HG03196 (cell line): ENCODE measurements at regions not wholly inside any gene's neighbourhood (a gene's known extent, or its start where the extent isn't known, plus 50 kb on each side); places are given as distances from the start of the nearest gene placed in this dataset.

Source experiments
- ATAC-seq: cut with Tn5 transposase; IDR thresholded peaks from one replicate; pipeline ENCODE4 v1.9.1; 2021; ENCODE audit not compliant: unreplicated experiment

DNA sequence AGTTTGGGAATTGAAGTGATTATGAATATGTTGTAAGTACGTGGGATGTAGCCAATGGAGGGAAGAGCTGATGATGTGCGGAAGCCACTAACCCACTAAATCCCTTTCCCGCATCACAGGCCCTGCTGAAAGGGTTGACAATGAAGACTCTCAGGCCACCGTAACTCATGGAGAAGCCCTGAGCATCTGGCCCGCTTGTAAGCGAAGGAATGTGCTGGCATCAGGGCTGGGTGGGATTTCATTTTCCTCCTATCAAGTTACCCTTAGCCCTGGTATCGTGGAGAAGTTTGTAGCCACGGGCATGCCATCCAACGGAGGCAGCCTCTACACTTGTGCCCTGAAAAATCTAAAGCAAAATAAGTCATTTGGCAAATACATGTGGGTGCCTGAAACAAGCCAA lies 355.0 kb downstream of the CDH26 start:
- ATAC-seq = no peak

- no peak for ATAC-seq
Measured at GRCh38 chr20:60313614-60314013, 355.4 kb downstream of the CDH26 start.

DNA sequence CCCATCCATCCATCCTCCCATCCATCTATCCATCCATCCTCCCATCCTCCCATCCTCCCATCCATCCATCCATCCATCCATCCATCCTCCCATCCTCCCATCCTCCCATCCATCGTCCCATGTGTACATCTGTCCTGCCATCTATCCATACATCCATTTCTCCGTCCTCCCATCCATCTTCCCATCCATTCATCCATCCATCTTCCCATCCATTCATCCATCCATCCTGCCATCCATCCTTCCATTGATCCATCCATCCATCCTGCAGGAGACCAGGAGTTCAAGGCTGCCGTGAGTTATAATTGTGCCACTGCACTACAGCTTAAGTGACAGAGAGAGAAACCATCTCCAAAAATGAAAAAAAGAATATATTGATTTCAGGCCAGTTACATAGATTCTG lies 356.5 kb downstream of the CDH26 start:
- no peak for ATAC-seq

DNA sequence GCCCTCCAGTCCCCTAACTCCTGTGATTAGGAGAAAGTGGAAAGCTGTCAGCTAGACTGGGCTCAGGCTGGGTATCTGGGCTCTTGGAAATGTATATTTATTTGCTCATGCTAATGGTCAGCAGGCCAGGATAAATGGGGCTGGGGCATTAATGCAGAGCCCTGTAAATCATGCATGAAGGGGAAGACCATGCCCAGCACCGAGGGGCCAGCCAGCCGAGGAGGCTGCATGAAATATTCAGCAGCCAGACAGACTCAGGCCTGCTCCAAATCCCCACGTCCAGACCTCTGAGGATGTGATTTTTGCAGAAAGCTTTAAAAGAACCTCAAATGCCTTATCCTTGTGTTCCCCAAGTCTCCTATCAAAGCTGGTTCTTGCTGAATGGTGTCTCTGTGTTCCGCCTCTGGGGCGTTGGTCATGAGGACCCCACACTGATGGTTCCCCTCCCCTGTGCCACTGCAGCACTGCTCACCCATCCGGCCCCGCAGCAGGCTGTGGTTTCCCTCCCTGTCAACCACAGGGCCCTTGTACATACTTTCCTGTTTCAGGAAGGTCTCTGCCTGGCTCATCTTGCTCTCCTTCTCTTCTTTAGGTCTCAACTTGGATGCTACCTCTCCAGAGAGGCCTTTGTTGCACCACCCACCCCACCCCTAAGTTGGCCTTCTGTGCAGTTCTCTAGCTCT lies 358.4 kb downstream of the CDH26 start:
- no peak for ATAC-seq

DNA sequence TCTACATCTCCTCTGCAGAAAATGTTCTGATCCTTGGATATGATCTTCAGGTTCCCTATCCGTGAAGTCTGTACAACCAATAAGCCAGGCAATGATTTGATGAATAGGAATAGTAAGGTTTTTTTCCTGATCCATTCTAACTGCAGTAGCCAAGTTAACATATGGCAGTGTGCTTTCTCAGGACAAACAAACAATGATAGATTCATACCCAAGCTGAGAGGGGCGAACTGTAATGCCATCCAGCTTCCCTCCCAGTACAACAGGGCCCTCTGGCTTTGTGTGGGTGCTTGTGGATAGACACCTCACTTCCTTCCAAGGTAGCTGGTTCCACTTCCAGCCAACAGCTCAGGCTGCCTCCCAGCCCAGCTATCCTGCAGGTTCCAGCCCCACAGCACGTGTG lies 359.2 kb downstream of the CDH26 start:
- ATAC-seq = no peak

- no peak for ATAC-seq
Measured at GRCh38 chr20:60321601-60322000, 363.4 kb downstream of the CDH26 start.

DNA sequence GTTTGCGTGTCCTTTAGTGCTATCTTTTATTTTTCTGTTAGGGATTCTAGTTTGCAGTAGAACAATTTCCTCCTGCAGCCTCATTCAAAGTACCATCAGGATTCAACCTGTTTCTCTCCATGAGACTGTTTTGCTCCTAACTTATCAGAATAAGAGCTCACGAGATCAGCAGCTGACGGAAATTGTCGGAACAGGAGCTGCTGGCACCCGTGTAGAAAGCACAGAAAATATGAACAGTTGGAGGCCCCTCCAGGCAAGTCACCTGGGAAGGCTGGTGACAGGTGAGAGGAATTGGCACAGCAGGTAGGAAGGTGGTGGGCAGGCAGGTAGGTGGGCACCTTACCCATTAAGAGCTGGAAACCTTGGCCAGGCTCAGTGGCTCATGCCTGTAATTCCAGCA lies 368.6 kb downstream of the CDH26 start:
- no peak for ATAC-seq

GRCh38 chr20:60327971-60328660 lies 369.9 kb downstream of the CDH26 start:
- no peak for ATAC-seq

DNA sequence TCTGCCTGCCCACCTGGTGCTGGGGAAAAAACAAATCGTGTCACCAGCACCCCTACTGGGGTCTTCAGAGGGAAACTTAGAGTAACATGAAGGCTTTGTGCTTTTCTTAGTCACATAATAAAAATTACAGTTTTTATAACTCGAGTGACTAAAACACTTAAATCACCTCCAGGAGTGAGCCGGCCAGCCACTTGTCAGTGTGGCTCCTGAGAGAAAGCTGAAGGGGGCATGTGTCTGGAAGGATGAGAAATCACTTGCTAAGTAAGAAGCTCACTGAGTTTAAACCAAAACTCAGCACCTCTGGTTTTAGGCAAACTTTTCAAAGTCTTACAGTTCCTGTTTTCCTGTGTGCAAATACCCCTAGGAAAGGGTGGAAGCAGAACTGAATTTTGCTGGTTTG lies 372.2 kb downstream of the CDH26 start:
- no peak for ATAC-seq

GRCh38 chr20:60331688-60332300 lies 373.6 kb downstream of the CDH26 start:
- ATAC-seq = no peak

DNA sequence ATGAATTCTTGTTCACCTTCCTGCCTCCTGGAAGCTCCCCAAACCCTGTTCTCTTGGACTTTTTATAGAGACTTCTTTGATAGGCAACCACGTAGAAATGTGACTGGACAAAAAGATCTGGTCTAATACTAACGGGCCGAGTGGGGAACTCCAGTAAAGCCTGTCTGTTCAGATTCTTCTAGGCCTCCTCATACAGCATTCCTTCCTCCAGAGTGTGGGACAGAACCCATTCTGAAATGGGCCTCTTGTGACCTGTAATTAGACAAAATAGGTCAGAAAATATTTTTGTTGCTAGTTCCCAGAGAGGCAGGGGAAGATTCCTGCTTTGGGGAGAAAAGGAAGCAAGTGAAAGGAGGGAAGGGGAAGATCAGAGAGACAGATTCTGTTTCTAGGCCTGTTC lies 374.3 kb downstream of the CDH26 start:
- ATAC-seq = no peak

- ATAC-seq = no peak
Measured at GRCh38 chr20:60334911-60335310, 376.7 kb downstream of the CDH26 start.

- ATAC-seq = no peak
Measured at GRCh38 chr20:60338556-60338955, 380.3 kb downstream of the CDH26 start.

DNA sequence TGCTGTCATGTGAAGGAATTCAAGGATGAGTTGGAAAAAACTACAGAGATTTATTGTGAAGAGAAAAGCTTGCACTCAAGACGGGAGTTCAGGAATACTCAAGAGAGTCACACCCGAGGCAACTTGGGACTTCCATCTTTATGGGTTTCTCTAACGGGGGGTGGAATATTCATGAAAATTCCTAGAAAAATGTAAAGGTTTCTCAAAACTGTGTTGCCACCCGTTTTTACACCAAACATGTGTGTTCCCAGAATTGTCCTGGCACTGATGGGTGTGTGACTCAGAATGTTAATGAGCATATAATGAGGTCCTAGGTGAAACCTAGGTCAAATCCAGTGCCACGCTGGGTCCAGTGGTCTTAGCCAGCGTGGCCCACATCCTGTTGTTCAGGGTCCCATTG lies 381.5 kb downstream of the CDH26 start:
- no peak for ATAC-seq

DNA sequence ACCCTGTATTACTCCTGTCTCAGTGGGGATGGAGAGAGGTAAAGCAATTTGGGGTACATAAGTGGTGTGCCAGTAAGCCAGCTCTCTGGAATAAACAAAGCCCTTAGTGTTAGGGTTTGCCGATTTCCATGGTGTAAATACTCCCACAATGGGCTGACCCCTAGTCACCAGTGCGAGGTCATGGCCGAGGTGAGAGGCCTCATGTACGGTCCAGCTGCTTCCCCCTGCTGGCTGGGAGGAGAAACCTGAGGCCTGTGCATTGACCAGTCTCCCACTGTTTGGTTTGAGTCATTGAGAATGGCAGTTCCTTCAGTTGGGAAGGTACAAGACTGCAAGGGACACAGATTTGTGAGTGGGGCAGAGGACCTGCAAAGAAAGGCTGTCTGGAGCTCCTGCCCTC lies 382.0 kb downstream of the CDH26 start:
- no peak for ATAC-seq

DNA sequence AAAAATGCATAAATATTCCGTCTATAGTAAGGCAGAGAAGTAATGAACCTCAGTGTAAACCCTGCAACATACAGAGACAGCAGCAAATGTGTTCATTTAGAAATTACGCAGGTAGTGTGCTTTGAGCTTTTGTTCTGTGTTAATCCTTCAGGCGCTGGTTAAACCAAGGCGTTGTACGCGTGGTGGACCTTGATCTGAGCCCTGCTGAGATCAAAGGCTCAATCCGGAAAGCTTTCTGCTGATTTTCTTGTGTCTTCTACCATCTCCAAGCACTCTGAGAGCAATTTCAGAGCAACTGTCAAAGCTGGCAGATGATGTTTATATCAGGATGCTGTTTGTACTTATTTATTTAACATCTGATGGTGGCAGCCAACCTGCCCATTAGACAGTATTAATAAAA lies 382.8 kb downstream of the CDH26 start:
- no peak for ATAC-seq

DNA sequence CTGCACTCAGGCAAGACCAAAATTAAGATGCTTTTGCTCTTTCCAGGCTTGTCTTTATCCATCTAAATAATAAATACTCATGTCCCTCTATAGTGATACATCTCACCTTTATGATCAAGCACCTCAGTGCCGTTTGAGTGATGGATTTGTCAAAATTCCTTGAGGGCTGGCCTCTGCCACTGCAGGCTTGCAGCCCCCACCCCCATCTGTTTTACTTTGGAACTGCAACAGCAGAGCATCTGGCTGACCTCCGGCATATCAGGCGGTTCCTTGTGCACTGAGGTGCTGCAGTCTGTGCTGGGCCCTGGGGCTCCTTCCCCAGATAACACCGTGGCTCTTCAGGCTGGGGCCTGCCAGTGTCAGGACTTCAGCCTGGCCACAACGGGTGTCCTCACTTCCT lies 386.9 kb downstream of the CDH26 start:
- ATAC-seq = no peak

DNA sequence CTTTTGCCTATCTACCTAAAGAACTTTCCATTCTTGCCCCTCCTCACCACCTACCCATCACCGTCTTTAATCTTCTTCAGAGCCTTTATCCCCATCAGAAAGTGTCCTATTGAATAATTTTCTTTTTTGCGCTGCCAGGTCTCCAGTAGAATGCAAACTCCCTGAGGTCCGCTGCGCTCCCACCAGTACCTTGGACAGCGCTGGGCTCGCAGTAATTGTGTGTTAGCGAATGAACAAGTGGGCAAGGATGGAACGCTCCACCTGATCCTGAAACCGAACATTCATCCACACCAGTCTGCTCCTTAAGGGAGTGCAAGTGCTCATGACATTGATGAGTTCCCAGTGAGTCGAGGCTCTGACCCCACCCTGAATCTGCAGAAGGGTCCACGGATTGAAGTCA lies 391.2 kb downstream of the CDH26 start:
- no peak for ATAC-seq

- no peak for ATAC-seq
Measured at GRCh38 chr20:60352017-60352416, 393.8 kb downstream of the CDH26 start.

GRCh38 chr20:60352596-60352995 lies 394.4 kb downstream of the CDH26 start:
- no peak for ATAC-seq

DNA sequence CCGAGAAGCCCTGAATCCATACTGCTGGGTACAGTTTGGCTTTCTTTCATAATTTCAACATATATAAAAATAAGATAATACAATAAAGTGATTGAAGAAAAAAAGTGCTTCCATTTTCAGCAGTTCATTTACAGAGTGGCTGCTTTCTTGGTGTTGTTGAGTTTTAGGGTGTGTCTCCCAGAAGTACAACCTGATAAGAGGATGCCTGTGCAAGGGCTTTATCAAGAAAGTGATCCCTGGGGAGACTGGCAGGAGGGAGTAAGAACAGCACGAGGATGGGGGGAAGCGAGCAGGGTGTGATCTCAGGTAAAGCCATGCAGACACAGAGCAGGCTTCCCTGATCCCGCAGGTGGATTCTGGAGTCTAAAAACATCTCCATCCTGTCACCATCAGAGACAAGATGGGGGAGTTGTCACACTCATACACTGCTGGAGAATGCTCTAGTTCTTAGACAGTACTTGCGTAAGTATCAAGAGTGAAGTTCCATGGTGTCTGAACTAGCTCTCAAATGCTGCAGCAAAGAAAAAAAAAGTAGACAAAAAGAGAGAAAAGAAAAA lies 395.9 kb downstream of the CDH26 start:
- no peak for ATAC-seq

DNA sequence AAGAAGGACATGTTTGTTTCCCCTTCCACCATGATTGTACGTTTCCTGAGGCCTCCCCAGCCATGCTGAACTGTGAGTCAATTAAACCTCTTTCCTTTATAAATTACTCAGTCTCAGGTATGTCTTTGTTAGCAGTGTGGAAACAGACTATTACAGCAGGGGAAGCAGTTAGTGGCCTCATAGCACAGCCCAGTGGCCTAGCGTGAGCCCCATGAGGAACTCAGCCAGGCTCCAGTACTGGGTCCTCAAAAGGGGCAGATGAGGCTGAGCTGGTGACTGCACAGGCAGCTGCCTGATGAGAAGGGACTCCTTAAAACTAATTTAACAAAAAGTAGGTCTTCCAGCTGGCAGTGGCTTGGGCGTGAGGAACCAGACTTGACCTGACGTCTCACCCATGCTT lies 399.9 kb downstream of the CDH26 start:
- ATAC-seq = no peak
